Peyer's patch (tissue), 4 donors: ENCODE measurements at regions not wholly inside any gene's neighbourhood (a gene's known extent, or its start where the extent isn't known, plus 50 kb on each side); places are given as distances from the start of the nearest gene placed in this dataset.

Experiments
- DNase-seq, 3 donors: peaks; one replicate each; pipeline ENCODE4 v3.0.0-alpha.2; 2017 to 2019
- H3K27ac ChIP-seq, 4 donors: fragments of 200-600 bp; sonication (generic); one replicate each; pipeline ENCODE4 v1.5.1; 2016 to 2019
- H3K27me3 ChIP-seq, 2 donors: fragments of 200-600 bp; sonication (generic); one replicate each; pipeline ENCODE4 v1.5.1; 2019
- H3K36me3 ChIP-seq, 3 donors: fragments of 200-600 bp; sonication (generic); one replicate each; pipeline ENCODE4 v1.5.1; 2016 to 2019
- H3K4me1 ChIP-seq, 4 donors: fragments of 200-600 bp; sonication (generic); one replicate each; pipeline ENCODE4 v1.5.1; 2016 to 2019
- H3K4me3 ChIP-seq, 4 donors: fragments of 200-600 bp; sonication (generic); 1 replicate in 3 of 4; 2 replicates in 1 of 4; pipeline ENCODE4 v1.5.1; 2016 to 2019; ENCODE audit warnings: mild to moderate bottlenecking in 1 of 4
- H3K9me3 ChIP-seq, 4 donors: fragments of 200-600 bp; sonication (generic); one replicate each; pipeline ENCODE4 v1.5.1; 2016 to 2019; ENCODE audit warnings: mild to moderate bottlenecking in 1 of 4
- CTCF ChIP-seq, 6 experiments: fragments of 450-650 bp in 4 of 6; fragments of 200-600 bp in 2 of 6; sonication (generic) in 1 of 6; IDR thresholded peaks; one replicate each; pipeline ENCODE4 v1.5.1; 2017 to 2019; ENCODE audit warnings: antibody characterized with exemption in 6 of 6, mild to moderate bottlenecking in 3 of 6, moderate library complexity in 1 of 6
- POLR2A ChIP-seq, 2 donors: fragments of 450-650 bp; IDR thresholded peaks; one replicate each; pipeline ENCODE4 v1.5.1; 2017; ENCODE audit warnings: antibody characterized with exemption in 2 of 2, mild to moderate bottlenecking in 2 of 2, moderate library complexity in 2 of 2

- H3K27ac ChIP-seq = no peak overlapping the region
- no peaks in the 10 kb centered on the region for H3K27me3 ChIP-seq
- H3K4me3 ChIP-seq = no peak overlapping the region
- no peak for DNase-seq
- no peaks in the 10 kb centered on the region for H3K9me3 ChIP-seq
- TF ChIP-seq POLR2A (IDR thresholded peaks at IDR 0.05) (no peak), CTCF (IDR thresholded peaks at IDR 0.05) (no peak)
- H3K36me3 ChIP-seq = no peaks in the 10 kb centered on the region
- H3K4me1 ChIP-seq = no peaks in the 10 kb centered on the region
Measured at GRCh38 chr4:106851726-106852125, 184.4 kb downstream of the DKK2 start.

- DNase-seq = no peak
- Histone ChIP-seq H3K4me3 (no peak overlapping the region), H3K27me3 (no peaks in the 10 kb centered on the region), H3K4me1 (no peaks in the 10 kb centered on the region), H3K36me3 (no peaks in the 10 kb centered on the region), H3K27ac (no peak overlapping the region), H3K9me3 (no peaks in the 10 kb centered on the region)
- TF ChIP-seq POLR2A (IDR thresholded peaks at IDR 0.05) (no peak), CTCF (IDR thresholded peaks at IDR 0.05) (no peak)
Measured at GRCh38 chr4:106850691-106851090, 185.4 kb downstream of the DKK2 start.

GRCh38 chr4:106835919-106836318, 200.2 kb downstream of the DKK2 start:
- Histone ChIP-seq H3K27ac (no peak overlapping the region), H3K4me3 (no peak overlapping the region), H3K9me3 (no peaks in the 10 kb centered on the region), H3K27me3 (no peaks in the 10 kb centered on the region), H3K4me1 (no peaks in the 10 kb centered on the region), H3K36me3 (no peaks in the 10 kb centered on the region)
- no peak for TF ChIP-seq POLR2A (IDR thresholded peaks at IDR 0.05)
- no peak for DNase-seq

GRCh38 chr4:106830879-106831278, 205.2 kb downstream of the DKK2 start:
- TF ChIP-seq POLR2A (IDR thresholded peaks at IDR 0.05) (no peak), CTCF (IDR thresholded peaks at IDR 0.05) (no peak)
- Histone ChIP-seq H3K36me3 (no peaks in the 10 kb centered on the region), H3K27ac (no peak overlapping the region), H3K27me3 (no peaks in the 10 kb centered on the region), H3K9me3 (no peaks in the 10 kb centered on the region), H3K4me3 (no peak overlapping the region), H3K4me1 (no peaks in the 10 kb centered on the region)
- DNase-seq = no peak

- Histone ChIP-seq H3K27me3 (no peaks in the 10 kb centered on the region), H3K27ac (no peak overlapping the region), H3K9me3 (no peaks in the 10 kb centered on the region), H3K36me3 (no peaks in the 10 kb centered on the region), H3K4me1 (no peaks in the 10 kb centered on the region), H3K4me3 (no peak overlapping the region)
- DNase-seq = no peak
- TF ChIP-seq POLR2A (IDR thresholded peaks at IDR 0.05) = no peak
Measured at GRCh38 chr4:106818764-106819163, 217.3 kb downstream of the DKK2 start.

GRCh38 chr4:106816496-106816895, 219.6 kb downstream of the DKK2 start:
- H3K36me3 ChIP-seq = no peaks in the 10 kb centered on the region
- no peaks in the 10 kb centered on the region for H3K27me3 ChIP-seq
- no peak overlapping the region for H3K27ac ChIP-seq
- TF ChIP-seq CTCF (IDR thresholded peaks at IDR 0.05) (no peak), POLR2A (IDR thresholded peaks at IDR 0.05) (no peak)
- H3K4me3 ChIP-seq = no peak overlapping the region
- H3K4me1 ChIP-seq = no peaks in the 10 kb centered on the region
- H3K9me3 ChIP-seq = no peaks in the 10 kb centered on the region
- no peak for DNase-seq

GRCh38 chr4:106810122-106810521, 226.0 kb downstream of the DKK2 start:
- DNase-seq = no peak
- H3K4me3 ChIP-seq = no peak overlapping the region
- TF ChIP-seq CTCF (IDR thresholded peaks at IDR 0.05) (no peak), POLR2A (IDR thresholded peaks at IDR 0.05) (no peak)
- H3K9me3 ChIP-seq = no peaks in the 10 kb centered on the region
- no peaks in the 10 kb centered on the region for H3K36me3 ChIP-seq
- no peaks in the 10 kb centered on the region for H3K27me3 ChIP-seq
- H3K27ac ChIP-seq = no peak overlapping the region
- no peaks in the 10 kb centered on the region for H3K4me1 ChIP-seq
